Neural progenitor cell (in vitro differentiated cells): ENCODE measurements at regions not wholly inside any gene's neighbourhood (a gene's known extent, or its start where the extent isn't known, plus 50 kb on each side); places are given as distances from the start of the nearest gene placed in this dataset.
A peak's percentile ranks its signal among the peaks of the same experiment; 100 is the strongest.

Experiments used
- DNase-seq: peaks from one replicate; pipeline ENCODE4 v3.0.0-alpha.2; 2016; ENCODE audit warnings: low spot score
- H2AFZ ChIP-seq: fragments of 200-600 bp; sonication (generic); replicated peaks from 2 replicates; pipeline ENCODE4 v1.6.1; 2016; ENCODE audit warnings: antibody characterized with exemption
- H3F3A ChIP-seq: fragments of 200-600 bp; sonication (generic); 2 replicates; pipeline ENCODE4 v1.6.1; 2016; ENCODE audit warnings: antibody characterized with exemption, low read depth
- H3K27ac ChIP-seq: fragments of 200-600 bp; sonication (generic); 2 replicates; pipeline ENCODE4 v1.5.1; 2016; ENCODE audit warnings: mild to moderate bottlenecking
- H3K27me3 ChIP-seq: fragments of 200-600 bp; sonication (generic); 2 replicates; pipeline ENCODE4 v1.6.1; 2016; ENCODE audit warnings: mild to moderate bottlenecking, moderate library complexity
- H3K36me3 ChIP-seq: fragments of 200-600 bp; sonication (generic); 2 replicates; pipeline ENCODE4 v1.5.1; 2016
- H3K4me1 ChIP-seq: fragments of 200-600 bp; sonication (generic); 2 replicates; pipeline ENCODE4 v1.6.1; 2016; ENCODE audit warnings: mixed run types
- H3K4me2 ChIP-seq: fragments of 200-600 bp; sonication (generic); 2 replicates; pipeline ENCODE4 v1.6.1; 2016
- H3K4me3 ChIP-seq: fragments of 200-600 bp; sonication (generic); 2 replicates; pipeline ENCODE4 v1.5.1; 2016
- H3K79me2 ChIP-seq: fragments of 200-600 bp; sonication (generic); 2 replicates; pipeline ENCODE4 v1.6.1; 2016; ENCODE audit warnings: low read depth
- H3K9ac ChIP-seq: fragments of 200-600 bp; sonication (generic); 2 replicates; pipeline ENCODE4 v1.6.1; 2016
- H3K9me3 ChIP-seq: fragments of 200-600 bp; sonication (generic); 2 replicates; pipeline ENCODE4 v1.5.1; 2016; ENCODE audit warnings: low read depth
- H4K20me1 ChIP-seq: fragments of 200-600 bp; sonication (generic); 2 replicates; pipeline ENCODE4 v1.6.1; 2016; ENCODE audit warnings: low read depth
- H3K27ac Mint-ChIP-seq: 3 replicates; pipeline ENCODE4 v1.8.0; 2021; ENCODE audit warnings: mixed read lengths
- H3K27me3 Mint-ChIP-seq: 2 replicates; pipeline ENCODE4 v1.8.0; 2022; ENCODE audit warnings: low read depth, mild to moderate bottlenecking, inconsistent platforms, moderate library complexity, mixed read lengths; ENCODE audit not compliant: insufficient read depth
- H3K36me3 Mint-ChIP-seq: 3 replicates; pipeline ENCODE4 v1.8.0; 2021; ENCODE audit warnings: mixed read lengths
- H3K4me1 Mint-ChIP-seq: 3 replicates; pipeline ENCODE4 v1.8.0; 2021; ENCODE audit warnings: mixed read lengths
- H3K4me3 Mint-ChIP-seq: 3 replicates; pipeline ENCODE4 v1.8.0; 2021; ENCODE audit warnings: mild to moderate bottlenecking, moderate library complexity, mixed read lengths
- H3K9me3 Mint-ChIP-seq: 3 replicates; pipeline ENCODE4 v1.8.0; 2020; ENCODE audit warnings: mixed read lengths
- CTCF ChIP-seq: fragments of 200-600 bp; sonication (generic); IDR thresholded peaks from 2 replicates; pipeline ENCODE4 v1.5.1; 2017; ENCODE audit warnings: antibody characterized with exemption, mild to moderate bottlenecking
- EZH2 ChIP-seq: fragments of 200-600 bp; sonication (generic); IDR thresholded peaks from 2 replicates; pipeline ENCODE4 v1.6.1; 2017; ENCODE audit warnings: antibody characterized with exemption, mild to moderate bottlenecking, moderate library complexity
- EZH2phosphoT487 ChIP-seq: fragments of 200-600 bp; sonication (generic); IDR thresholded peaks from 2 replicates; pipeline ENCODE4 v1.6.1; 2017; ENCODE audit warnings: antibody characterized with exemption

- Histone ChIP-seq H3K27me3 (no peaks in the 10 kb centered on the region), H3K9ac (no peak overlapping the region), H3K4me1 (peaks cover 16% of the 10 kb centered on the region), H3K4me3 (no peak overlapping the region), H3K36me3 (no peaks in the 10 kb centered on the region), H3F3A (no peaks in the 10 kb centered on the region), H3K9me3 (no peaks in the 10 kb centered on the region), H3K4me2 (no peak overlapping the region), H4K20me1 (no peaks in the 10 kb centered on the region), H2AFZ (no peak overlapping the region), H3K27ac (no peak overlapping the region), H3K79me2 (no peaks in the 10 kb centered on the region)
- Mint-ChIP-seq H3K27ac (no peak overlapping the region), H3K4me1 (peaks cover 24% of the 10 kb centered on the region), H3K9me3 (peaks cover 15% of the 10 kb centered on the region), H3K4me3 (no peak overlapping the region), H3K27me3 (peaks cover 5% of the 10 kb centered on the region), H3K36me3 (peaks cover 1% of the 10 kb centered on the region)
- TF ChIP-seq EZH2: no peak
- TF ChIP-seq CTCF: no peak
- no peak for TF ChIP-seq EZH2phosphoT487
- DNase-seq: no peak
Observed at GRCh38 chr20:55153001-55153645, 677.7 kb downstream of the DOK5 start.

- Histone ChIP-seq H3F3A (no peaks in the 10 kb centered on the region), H3K36me3 (no peaks in the 10 kb centered on the region), H3K4me1 (peaks cover 16% of the 10 kb centered on the region), H4K20me1 (no peaks in the 10 kb centered on the region), H3K79me2 (no peaks in the 10 kb centered on the region), H3K4me2 (peak overlapping the region; percentile 55), H3K9ac (no peak overlapping the region), H3K4me3 (no peak overlapping the region), H3K27ac (no peak overlapping the region), H3K27me3 (no peaks in the 10 kb centered on the region), H3K9me3 (no peaks in the 10 kb centered on the region), H2AFZ (no peak overlapping the region)
- DNase-seq: no peak
- TF ChIP-seq CTCF: no peak
- no peak for TF ChIP-seq EZH2phosphoT487
- no peak for TF ChIP-seq EZH2
- H3K36me3 Mint-ChIP-seq: peaks cover 1% of the 10 kb centered on the region
- H3K27me3 Mint-ChIP-seq: no peaks in the 10 kb centered on the region
- H3K4me3 Mint-ChIP-seq: no peak overlapping the region
- peak overlapping the region; percentile 31 for H3K27ac Mint-ChIP-seq
- H3K9me3 Mint-ChIP-seq: peaks cover 9% of the 10 kb centered on the region
- peaks cover 24% of the 10 kb centered on the region for H3K4me1 Mint-ChIP-seq
Observed at GRCh38 chr20:55151171-55151570, 675.8 kb downstream of the DOK5 start.

- no peaks in the 10 kb centered on the region for H3K27me3 Mint-ChIP-seq
- no peaks in the 10 kb centered on the region for H3K4me1 ChIP-seq
- H4K20me1 ChIP-seq: no peaks in the 10 kb centered on the region
- H3K36me3 Mint-ChIP-seq: no peaks in the 10 kb centered on the region
- no peaks in the 10 kb centered on the region for H3K4me1 Mint-ChIP-seq
- H3K27ac ChIP-seq: no peak overlapping the region
- no peaks in the 10 kb centered on the region for H3K9me3 ChIP-seq
- H3K4me3 ChIP-seq: no peak overlapping the region
- H3F3A ChIP-seq: no peaks in the 10 kb centered on the region
- DNase-seq: no peak
- no peaks in the 10 kb centered on the region for H3K9me3 Mint-ChIP-seq
- no peak overlapping the region for H2AFZ ChIP-seq
- no peak overlapping the region for H3K4me2 ChIP-seq
- H3K9ac ChIP-seq: no peak overlapping the region
- no peak overlapping the region for H3K27ac Mint-ChIP-seq
- no peaks in the 10 kb centered on the region for H3K36me3 ChIP-seq
- no peaks in the 10 kb centered on the region for H3K79me2 ChIP-seq
- no peaks in the 10 kb centered on the region for H3K27me3 ChIP-seq
- TF ChIP-seq CTCF (no peak), EZH2 (no peak), EZH2phosphoT487 (no peak)
- H3K4me3 Mint-ChIP-seq: no peak overlapping the region
Observed at GRCh38 chr20:55143601-55144000, 668.2 kb downstream of the DOK5 start.
